HCT116 (cell line): ENCODE measurements at regions not wholly inside any gene's neighbourhood (a gene's known extent, or its start where the extent isn't known, plus 50 kb on each side); places are given as distances from the start of the nearest gene placed in this dataset.

ENCODE experiments used
- ATAC-seq: fragments of 200-7000 bp; cut with Tn5 transposase; 2 replicates; pipeline ENCODE4 v1.9.1; 2020; ENCODE audit warnings: mild to moderate bottlenecking, moderate library complexity
- BruUV-seq: library from RNA; stranded (reverse); fragments of 400-500 nt; replicated peaks from 2 replicates; lab custom pipeline; 2021; lab: Mats Ljungman, UMichigan
- CTCF ChIA-PET: fragments of 300-600 bp; sonication (Branson Sonifier 250); formaldehyde crosslinking; loops from one replicate; lab custom pipeline; 2021; ENCODE audit warnings: antibody characterized with exemption; lab: Charles Lee
- POLR2A ChIA-PET: fragments of 300-600, 350-600 bp; sonication (Branson Sonifier 250); formaldehyde crosslinking; loops from one replicate; lab custom pipeline; 2021; ENCODE audit warnings: antibody characterized with exemption; lab: Charles Lee
- RAD21 ChIA-PET, 2 experiments: fragments of 300-600 bp; sonication (Branson Sonifier 250); formaldehyde crosslinking; loops; one replicate each; lab custom pipeline; 2023; ENCODE audit warnings: low total read pairs in 2 of 2; ENCODE audit not compliant: uncharacterized antibody in 2 of 2, unreplicated experiment in 2 of 2, low non-redundant PET in 1 of 2; lab: Charles Lee
- DNase-seq: peaks from one replicate; pipeline ENCODE4 v3.0.0-alpha.2; 2010; ENCODE audit warnings: low read depth, low spot score
- H2AFZ ChIP-seq: fragments of 200-600 bp; shearing (Covaris generic), sonication (generic); 2 replicates; pipeline ENCODE4 v1.6.1; 2017; ENCODE audit warnings: low read depth, mixed run types, mixed read lengths, antibody characterized with exemption, low read length; ENCODE audit not compliant: poor library complexity, severe bottlenecking
- H3K27ac ChIP-seq: 2 replicates; pipeline ENCODE4 v1.5.1; 2012; ENCODE audit warnings: low read depth, low read length
- H3K27me3 ChIP-seq: fragments of 200-600 bp; sonication (generic); 2 replicates; pipeline ENCODE4 v1.6.1; 2016; ENCODE audit warnings: mixed run types, low read length, mixed read lengths; ENCODE audit not compliant: insufficient read depth
- H3K36me3 ChIP-seq, 2 experiments: fragments of 200-500 bp in 1 of 2; fragments of 200-600 bp in 1 of 2; sonication (Bioruptor generic) in 1 of 2; sonication (generic) in 1 of 2; 2 replicates each; pipeline versions ENCODE4 v1.5.1 to v1.6.1; 2014 to 2016; ENCODE audit warnings: low read length in 2 of 2, inconsistent platforms in 1 of 2, mixed read lengths in 1 of 2, mixed run types in 1 of 2; ENCODE audit not compliant: insufficient read depth in 2 of 2, control insufficient read depth in 1 of 2
- H3K4me1 ChIP-seq, 2 experiments: fragments of 200-600 bp in 1 of 2; sonication (generic) in 1 of 2; 2 replicates each; pipeline versions ENCODE4 v1.5.1 to v1.6.1; 2012 to 2017; ENCODE audit warnings: low read length in 2 of 2, inconsistent platforms in 1 of 2, mild to moderate bottlenecking in 1 of 2, mixed read lengths in 1 of 2, mixed run types in 1 of 2, moderate library complexity in 1 of 2; ENCODE audit not compliant: insufficient read depth in 2 of 2, control insufficient read depth in 1 of 2
- H3K4me2 ChIP-seq: fragments of 200-600 bp; sonication (generic); 2 replicates; pipeline ENCODE4 v1.6.1; 2017; ENCODE audit warnings: mixed run types, low read length, mixed read lengths
- H3K4me3 ChIP-seq, 2 experiments: fragments of 200-600 bp in 1 of 2; sonication (generic) in 1 of 2; replicated peaks in 1 of 2; 2 replicates each; pipeline ENCODE4 v1.5.1; 2011 to 2016; ENCODE audit warnings: low read length in 2 of 2, control low read depth in 1 of 2, low read depth in 1 of 2, mild to moderate bottlenecking in 1 of 2, mixed read lengths in 1 of 2, mixed run types in 1 of 2
- H3K79me2 ChIP-seq: fragments of 200-600 bp; sonication (generic); 2 replicates; pipeline ENCODE4 v1.6.1; 2017; ENCODE audit warnings: mild to moderate bottlenecking, mixed run types, low read length, moderate library complexity, mixed read lengths; ENCODE audit not compliant: insufficient read depth
- H3K9ac ChIP-seq: fragments of 200-600 bp; sonication (generic); 2 replicates; pipeline ENCODE4 v1.6.1; 2016; ENCODE audit warnings: low read length, mixed read lengths
- H3K9me2 ChIP-seq: fragments of 200-600 bp; sonication (generic), shearing (Covaris generic); 2 replicates; pipeline ENCODE4 v1.6.1; 2017; ENCODE audit warnings: mixed run types, mild to moderate bottlenecking, moderate library complexity; ENCODE audit not compliant: insufficient read depth
- H3K9me3 ChIP-seq, 2 experiments: fragments of 200-500 bp in 1 of 2; fragments of 200-600 bp in 1 of 2; sonication (Bioruptor generic) in 1 of 2; sonication (generic) in 1 of 2; 2 replicates each; pipeline ENCODE4 v1.6.1; 2014 to 2017; ENCODE audit warnings: low read length in 2 of 2, mixed read lengths in 2 of 2, inconsistent platforms in 1 of 2, low read depth in 1 of 2, mild to moderate bottlenecking in 1 of 2, mixed run types in 1 of 2, moderate library complexity in 1 of 2; ENCODE audit not compliant: control insufficient read depth in 1 of 2, insufficient read depth in 1 of 2
- H4K20me1 ChIP-seq: fragments of 200-600 bp; sonication (generic), shearing (Covaris generic); 2 replicates; pipeline ENCODE4 v1.6.1; 2017; ENCODE audit warnings: mixed run types, mild to moderate bottlenecking, moderate library complexity; ENCODE audit not compliant: insufficient read depth
- EGR1 ChIP-seq: IDR thresholded peaks from 2 replicates; pipeline ENCODE4 v1.6.1; 2012; ENCODE audit warnings: low read depth
- EZH2phosphoT487 ChIP-seq: fragments of 200-600 bp; IDR thresholded peaks from 2 replicates; pipeline ENCODE4 v1.6.1; 2018; ENCODE audit warnings: antibody characterized with exemption, borderline replicate concordance
- POLR2A ChIP-seq: IDR thresholded peaks from 2 replicates; pipeline ENCODE4 v1.7.0; 2011; ENCODE audit warnings: borderline replicate concordance; ENCODE audit not compliant: insufficient read depth, insufficient read length; ENCODE audit errors: extremely low read depth
- POLR2AphosphoS5 ChIP-seq: IDR thresholded peaks from 2 replicates; pipeline ENCODE4 v1.6.1; 2011; ENCODE audit warnings: mild to moderate bottlenecking, low read depth, low read length, moderate library complexity
- SIN3A ChIP-seq: IDR thresholded peaks from 2 replicates; pipeline ENCODE4 v1.6.1; 2012; ENCODE audit warnings: low read depth
- SRF ChIP-seq: IDR thresholded peaks from 2 replicates; pipeline ENCODE4 v1.6.1; 2012; ENCODE audit warnings: low read depth
- YY1 ChIP-seq: IDR thresholded peaks from 2 replicates; pipeline ENCODE4 v1.6.1; 2011; ENCODE audit warnings: low read length, low read depth, moderate library complexity, mild to moderate bottlenecking; ENCODE audit not compliant: insufficient replicate concordance; ENCODE audit errors: extremely low read depth
- ZBTB33 ChIP-seq: IDR thresholded peaks from 2 replicates; pipeline ENCODE4 v1.6.1; 2011; ENCODE audit warnings: mild to moderate bottlenecking, low read length, moderate library complexity; ENCODE audit not compliant: insufficient replicate concordance; ENCODE audit errors: extremely low read depth
- ZNF274 ChIP-seq: fragments of 200-500 bp; sonication (Bioruptor generic); IDR thresholded peaks from 2 replicates; pipeline ENCODE4 v1.6.1; 2014; ENCODE audit warnings: mild to moderate bottlenecking, low read depth, low read length, inconsistent platforms
- intact Hi-C: fragments of 100-400 bp; cut with micrococcal nuclease; formaldehyde crosslinking; loops from 2 replicates; pipeline ENCODE4 v1.10.0; 2022
- TF ChIP-seq, protein P1 (sequence below): IDR thresholded peaks from 2 replicates; pipeline ENCODE4 v1.6.1; 2012

GRCh38 chr3:197423376-197423775, 125.0 kb upstream of the DLG1 start:
- TF ChIP-seq, protein P1, sequence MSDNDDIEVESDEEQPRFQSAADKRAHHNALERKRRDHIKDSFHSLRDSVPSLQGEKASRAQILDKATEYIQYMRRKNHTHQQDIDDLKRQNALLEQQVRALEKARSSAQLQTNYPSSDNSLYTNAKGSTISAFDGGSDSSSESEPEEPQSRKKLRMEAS: no peak
- TF ChIP-seq EGR1: no peak
- no peak for TF ChIP-seq EZH2phosphoT487
- no peak for TF ChIP-seq YY1
- no peak for TF ChIP-seq ZNF274
- no peak for TF ChIP-seq SIN3A
- TF ChIP-seq POLR2AphosphoS5: no peak
- no peak for TF ChIP-seq SRF
- no peak for TF ChIP-seq ZBTB33
- no peak for TF ChIP-seq POLR2A
- Histone ChIP-seq H3K79me2 (no peaks in the 10 kb centered on the region), H3K9me2 (no peaks in the 10 kb centered on the region), H3K9ac (no peak overlapping the region), H4K20me1 (no peaks in the 10 kb centered on the region), H3K36me3 (no peaks in the 10 kb centered on the region), H3K27me3 (no peaks in the 10 kb centered on the region), H3K4me1 (peaks cover 20 to 31% of the 10 kb centered on the region in 2 experiments), H3K4me2 (no peak overlapping the region), H2AFZ (no peak overlapping the region), H3K27ac (no peak overlapping the region), H3K4me3 (no peak overlapping the region), H3K9me3 (no peaks in the 10 kb centered on the region)
- RAD21 ChIA-PET: no interaction called here
- no TSS peak for BruUV-seq
- POLR2A ChIA-PET: no interaction called here
- CTCF ChIA-PET: no interaction called here
- no peak for ATAC-seq
- DNase-seq: no peak
- intact Hi-C loops: no loop called here
